ENCODE measurements at regions not wholly inside any gene's neighbourhood (a gene's known extent, or its start where the extent isn't known, plus 50 kb on each side); places are given as distances from the start of the nearest gene placed in this dataset.
"Not testable (repeated sequence)": the region's sequence is repeated elsewhere in the genome, so short reads cannot be mapped to it uniquely, and the experiment has no call there.

- no peak for DNase-seq (ENCODE audit: low spot score)
Measured at GRCh38 chr13:99741960-99742359, 229.6 kb downstream of the ZIC5 start.

- no peak for DNase-seq (ENCODE audit: low spot score)
Measured at GRCh38 chr13:99740251-99740979, 231.2 kb downstream of the ZIC5 start.

DNA sequence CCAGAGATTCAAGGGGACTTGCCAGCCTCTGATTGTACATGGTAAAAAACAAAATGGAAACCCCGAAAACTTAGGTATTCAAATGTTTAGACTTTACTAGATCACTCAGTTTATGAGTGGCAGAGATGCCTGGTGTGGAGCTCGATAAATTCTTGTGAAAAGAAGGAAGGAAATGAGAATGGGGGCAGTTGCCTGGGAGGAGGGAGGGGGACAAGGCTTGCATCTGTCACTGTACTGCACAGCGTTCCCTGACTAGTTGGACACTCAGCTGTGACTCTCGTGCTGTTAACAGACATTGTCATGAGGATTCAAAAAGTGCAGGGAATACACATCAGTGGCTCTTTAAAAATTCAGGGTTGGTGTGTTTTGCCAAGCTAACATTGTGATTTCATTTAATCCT lies 232.9 kb downstream of the ZIC5 start:
- DNase-seq (ENCODE audit: low spot score) = no peak

GRCh38 chr13:99737481-99738245 lies 233.9 kb downstream of the ZIC5 start:
- no peak for DNase-seq (ENCODE audit: low spot score)

DNA sequence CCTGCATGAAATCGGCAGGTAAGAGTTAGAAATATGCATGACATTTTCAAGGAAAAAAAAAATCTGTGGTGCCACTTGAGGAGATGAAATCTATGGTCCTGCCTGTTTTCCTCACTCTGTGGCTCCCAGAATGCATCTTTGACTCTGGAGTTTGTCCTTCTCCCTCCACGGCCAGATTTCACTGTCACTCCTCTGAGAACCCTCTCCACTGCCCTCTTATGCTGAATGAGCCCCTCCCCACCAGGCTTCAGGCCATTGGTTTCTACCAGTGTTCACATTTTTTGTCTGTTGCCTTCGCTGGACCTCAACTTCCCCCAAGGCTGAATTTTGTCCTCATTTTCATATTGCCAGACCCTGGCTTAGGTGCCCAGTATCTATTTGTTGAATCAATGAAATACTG lies 235.0 kb downstream of the ZIC5 start:
- no peak for DNase-seq (ENCODE audit: low spot score)

DNA sequence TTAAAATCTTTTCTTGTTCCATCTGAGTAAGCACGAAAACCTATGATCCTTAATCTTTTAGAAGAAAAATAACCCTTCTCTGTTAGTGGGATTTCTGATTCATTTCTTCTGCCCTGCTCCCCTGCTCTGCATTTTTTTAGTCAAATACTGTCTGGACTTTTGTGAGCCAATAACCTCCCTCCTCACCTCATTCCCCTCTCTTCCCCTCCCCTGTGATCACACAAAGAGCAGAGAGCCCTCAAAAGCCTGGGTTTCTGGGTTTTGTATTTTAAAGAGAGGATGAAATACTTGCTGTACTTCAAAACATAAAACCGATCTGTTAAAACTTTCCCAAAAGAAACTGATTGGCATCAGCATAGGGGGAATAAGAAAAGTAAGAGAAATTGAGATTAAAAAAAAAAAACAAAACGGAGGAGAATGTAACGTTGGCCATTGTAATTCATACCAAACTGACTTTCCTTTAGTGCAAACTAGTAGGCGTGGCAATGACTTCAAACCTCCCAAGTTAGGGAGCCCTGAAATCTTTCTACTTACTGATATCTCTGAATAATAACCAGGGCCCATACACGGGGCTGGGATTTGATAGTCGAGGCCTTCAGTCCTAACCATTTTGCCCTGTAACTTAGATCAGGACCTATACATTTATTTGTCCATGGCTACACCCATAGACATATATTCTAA lies 232.9 kb downstream of the TM9SF2 start:
- DNase-seq (ENCODE audit: low spot score) = no peak

- no peak for DNase-seq (ENCODE audit: low spot score)
Measured at GRCh38 chr13:99733346-99733745, 232.1 kb downstream of the TM9SF2 start.

DNA sequence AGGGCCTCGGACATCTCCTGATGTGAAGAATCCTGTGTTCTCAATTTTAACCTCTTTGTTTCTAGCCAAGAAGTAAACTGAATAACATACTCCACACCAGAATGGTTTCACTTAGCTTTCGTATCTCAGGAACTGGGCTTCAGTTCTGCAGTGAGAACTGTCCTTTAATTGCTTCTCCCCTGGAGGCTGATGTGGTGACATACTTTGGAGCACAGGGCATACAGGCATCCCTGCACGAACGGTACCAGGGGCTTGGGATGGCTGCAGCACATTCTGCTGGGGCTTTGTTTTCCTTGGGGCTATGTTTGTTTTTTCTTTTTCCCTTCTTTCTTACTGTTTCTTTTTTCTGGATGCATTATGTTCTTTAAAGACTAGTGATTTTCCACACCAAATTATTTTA lies 230.5 kb downstream of the TM9SF2 start:
- DNase-seq (ENCODE audit: low spot score) = no peak

GRCh38 chr13:99730403-99730802 lies 229.1 kb downstream of the TM9SF2 start:
- no peak for DNase-seq (ENCODE audit: low spot score)

DNA sequence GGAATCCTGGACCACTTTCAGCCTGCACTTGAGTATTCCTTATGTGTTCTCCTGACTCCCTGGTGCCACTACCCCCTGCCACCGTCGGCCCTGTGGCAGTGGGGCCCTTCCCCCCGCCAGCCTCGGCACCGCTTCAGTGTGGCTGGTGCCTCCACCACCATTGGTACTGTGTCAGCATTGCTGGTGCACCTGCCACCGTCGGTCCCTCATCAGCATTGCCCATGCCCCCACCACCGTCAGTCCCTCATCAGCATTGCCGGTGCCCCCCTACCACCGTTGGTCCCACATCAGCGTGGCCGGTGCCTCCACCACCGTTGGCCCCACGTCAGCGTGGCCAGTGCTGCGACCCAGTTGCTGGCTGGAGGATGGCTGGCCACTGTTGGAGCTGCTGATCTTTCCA lies 228.5 kb downstream of the TM9SF2 start:
- DNase-seq (ENCODE audit: low spot score) = no peak

DNA sequence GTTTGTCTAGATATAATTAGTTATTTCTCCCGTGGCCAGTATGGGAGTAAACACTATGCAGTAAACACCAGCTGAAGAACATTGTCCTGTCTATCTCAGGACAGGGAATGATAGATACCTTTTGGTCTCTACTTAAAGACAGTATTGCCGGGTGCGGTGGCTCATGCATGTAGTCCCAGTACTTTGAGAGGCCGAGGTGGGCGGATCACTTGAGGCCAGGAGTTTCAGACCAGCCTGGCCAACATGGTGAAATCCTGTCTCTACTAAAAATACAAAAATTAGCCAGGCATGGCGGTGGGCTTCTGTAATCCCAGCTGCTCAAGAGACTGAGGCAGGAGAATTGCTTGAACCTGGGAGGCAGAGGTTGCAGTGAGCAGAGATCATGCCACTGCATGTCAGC lies 226.4 kb downstream of the TM9SF2 start:
- DNase-seq (ENCODE audit: low spot score) = not testable (repeated sequence)

DNA sequence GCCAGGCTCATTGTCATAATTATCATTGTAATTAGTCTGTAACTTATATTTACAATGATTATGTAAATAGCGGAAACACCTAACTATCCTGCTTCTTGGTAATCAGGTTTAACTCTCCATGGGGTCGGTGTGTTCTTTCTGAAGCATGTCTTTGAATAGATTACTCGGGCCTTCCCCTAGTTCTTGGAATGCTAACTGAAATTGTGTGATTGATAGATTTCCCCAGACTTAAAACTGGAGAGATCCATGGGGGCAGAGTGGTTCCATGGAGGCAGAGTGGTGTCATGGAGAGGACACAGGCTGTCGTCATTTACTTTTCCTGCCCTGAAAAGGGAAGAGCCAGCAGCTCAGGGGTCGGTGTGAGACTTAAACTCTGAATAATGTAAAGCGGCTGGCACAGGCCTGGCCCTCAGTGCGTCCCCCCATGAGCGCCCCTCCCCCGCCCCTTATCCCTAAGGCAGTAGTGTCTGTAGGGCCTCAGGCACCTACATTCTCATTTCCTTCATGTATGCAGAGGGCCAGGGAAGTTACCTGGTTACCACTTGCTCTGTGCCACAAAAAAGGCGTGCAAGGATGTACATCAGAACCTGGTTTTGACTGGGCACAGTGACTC lies 225.1 kb downstream of the TM9SF2 start:
- no peak for DNase-seq (ENCODE audit: low spot score)

DNA sequence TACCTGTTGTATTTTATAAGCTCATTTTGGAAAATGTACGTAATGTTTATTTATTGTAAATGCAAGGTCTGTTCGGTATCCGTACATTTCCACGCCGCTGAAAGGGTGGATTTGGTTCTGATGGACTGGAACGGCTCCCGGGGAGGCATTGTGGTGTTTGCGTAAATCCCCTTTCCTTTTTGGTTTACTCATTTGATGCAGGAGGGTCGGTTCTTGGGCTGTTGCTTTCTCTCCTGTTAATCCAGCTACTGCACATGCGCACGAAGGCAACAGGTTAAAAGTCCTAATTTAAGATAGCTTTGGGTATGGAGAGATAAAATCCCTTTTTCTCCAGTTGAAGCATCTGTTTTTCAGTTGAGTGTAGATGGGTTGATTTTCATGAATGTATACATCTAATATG lies 224.4 kb downstream of the TM9SF2 start:
- DNase-seq (ENCODE audit: low spot score) = no peak

DNA sequence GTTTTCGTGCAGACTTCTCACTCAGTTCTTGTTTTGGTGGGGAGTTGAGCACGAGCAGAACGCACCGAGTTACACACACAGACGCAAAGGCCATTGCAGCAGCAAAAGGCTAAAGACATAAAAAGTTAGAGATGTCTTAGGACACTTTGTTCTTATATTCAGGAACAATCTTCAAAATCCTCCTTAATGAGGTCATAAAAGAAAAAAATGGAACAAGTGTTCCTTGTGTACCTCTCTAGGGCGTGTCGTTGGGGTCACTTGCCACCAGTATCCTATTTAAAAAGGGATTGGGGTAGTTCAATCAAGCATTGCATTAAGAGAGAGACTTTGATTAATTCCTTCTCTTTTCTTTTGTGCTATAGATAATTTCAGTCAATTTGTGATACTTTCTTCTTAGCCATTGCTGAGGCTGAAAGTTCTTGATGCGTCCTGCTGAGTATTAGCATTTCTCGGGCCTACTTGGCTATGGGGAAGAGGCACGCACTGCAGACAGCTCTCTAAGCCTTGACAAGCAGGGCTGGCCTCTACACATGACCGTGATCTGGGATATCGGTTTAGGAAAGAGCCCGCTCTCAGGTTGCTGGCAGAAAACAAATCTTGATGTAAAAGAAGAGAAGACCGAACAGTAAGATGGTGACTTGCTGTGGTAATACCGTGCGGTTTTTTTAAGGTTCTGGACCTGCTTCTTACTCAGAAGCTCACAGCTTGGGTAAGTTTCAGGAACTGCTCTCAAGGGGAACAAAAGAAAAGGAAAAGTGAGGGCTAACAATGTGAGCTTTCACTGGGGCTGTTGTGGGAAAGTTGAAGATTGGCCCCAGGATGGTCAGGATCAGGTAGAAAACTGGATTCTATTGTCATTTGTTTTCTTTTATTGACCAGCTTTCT lies 223.6 kb downstream of the TM9SF2 start:
- DNase-seq (ENCODE audit: low spot score) = no peak

DNA sequence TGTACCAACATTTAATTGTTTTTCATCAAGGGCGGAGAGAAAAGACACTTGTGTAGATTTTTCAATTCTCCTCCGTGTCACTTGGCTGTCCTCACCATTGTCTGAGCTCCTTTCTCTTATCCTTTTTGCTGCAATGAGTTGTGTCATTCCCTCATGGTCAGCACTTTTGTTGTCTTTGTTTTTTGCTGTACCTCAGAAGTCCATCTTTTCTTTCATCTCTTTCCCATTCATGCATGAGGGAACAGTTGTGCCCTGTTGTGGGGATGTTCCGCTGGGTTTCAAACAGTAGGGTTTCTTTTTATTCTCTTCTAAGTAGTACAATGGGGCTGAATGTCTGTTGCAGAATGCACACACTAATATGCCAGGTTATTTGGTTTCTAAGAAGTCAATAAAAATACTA lies 222.6 kb downstream of the TM9SF2 start:
- no peak for DNase-seq (ENCODE audit: low spot score)

DNA sequence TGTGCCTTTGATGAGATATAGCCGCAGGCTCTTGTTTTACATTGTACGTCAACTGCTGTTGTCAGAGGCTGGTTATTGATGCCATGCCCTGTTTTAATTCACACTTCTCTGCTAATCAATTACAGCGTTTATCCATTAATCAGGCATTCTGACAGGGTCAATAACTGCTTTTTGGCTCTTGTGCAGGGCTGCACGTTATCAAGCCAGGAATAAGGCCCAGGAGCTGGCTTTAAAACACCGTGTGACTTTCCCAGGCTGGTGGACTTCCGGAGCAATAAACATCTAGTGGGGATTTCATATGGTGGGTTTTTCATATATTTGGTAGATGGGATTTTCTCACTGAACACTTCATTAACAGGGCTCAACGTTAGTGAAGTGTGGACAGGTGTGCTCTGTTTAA lies 221.7 kb downstream of the TM9SF2 start:
- no peak for DNase-seq (ENCODE audit: low spot score)

DNA sequence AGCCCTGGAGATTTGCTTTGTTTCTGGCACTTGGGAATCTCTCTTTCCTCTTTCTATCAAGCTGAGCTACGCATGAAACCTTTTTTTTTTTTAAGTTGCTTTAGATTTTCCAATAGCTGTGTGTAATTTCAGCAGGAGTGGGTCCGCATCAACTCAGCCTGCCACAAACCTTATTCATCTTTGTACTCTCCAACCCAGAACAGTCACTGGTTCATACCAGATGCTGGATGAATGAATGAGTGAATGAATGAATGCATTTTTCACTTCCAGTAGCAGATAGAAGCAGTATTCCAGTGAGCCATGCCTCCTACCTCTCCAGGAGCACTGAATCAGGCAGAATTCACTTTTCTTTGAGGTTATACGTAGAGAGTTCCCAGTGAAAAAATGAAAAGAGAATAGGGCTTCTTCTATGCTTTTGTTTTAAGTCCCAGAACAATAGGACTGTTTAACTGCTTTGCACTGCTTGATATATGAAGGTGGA lies 221.1 kb downstream of the TM9SF2 start:
- no peak for DNase-seq (ENCODE audit: low spot score)

DNA sequence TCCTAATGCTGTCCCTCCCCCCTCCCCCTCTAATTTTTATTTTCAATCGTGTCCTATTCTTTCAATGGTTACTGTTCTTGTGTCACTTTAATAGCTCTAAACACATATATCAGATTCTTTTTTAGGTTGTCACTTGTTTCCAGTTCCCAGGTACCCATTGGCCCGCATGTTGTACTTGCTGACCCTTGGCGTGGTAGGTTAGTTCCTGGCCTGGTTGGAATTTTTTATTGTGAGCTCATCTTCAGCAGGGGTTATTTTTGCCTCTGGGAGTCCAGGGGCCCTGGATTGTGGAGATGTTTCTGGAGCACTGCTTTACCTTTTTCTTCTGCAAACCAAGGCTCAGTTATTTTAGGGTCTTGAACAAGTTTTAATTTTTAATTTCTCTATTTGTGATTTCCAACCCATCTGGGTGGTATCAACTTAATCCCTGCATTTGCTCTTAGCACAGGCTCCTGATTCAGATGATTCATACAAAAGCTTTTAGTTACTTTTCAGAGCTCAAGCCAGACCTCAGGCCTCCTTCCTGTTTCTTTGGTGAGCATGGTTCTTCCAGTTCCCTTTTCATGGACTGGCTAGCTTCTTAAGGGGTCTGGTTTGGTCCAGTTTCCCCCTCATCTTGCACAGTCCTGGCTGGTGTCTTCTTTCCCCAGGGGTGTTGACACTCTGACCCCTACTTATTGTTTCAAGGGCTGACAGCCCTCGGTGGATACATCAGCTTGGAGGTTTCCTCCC lies 220.5 kb downstream of the TM9SF2 start:
- no peak for DNase-seq (ENCODE audit: low spot score)

GRCh38 chr13:99717959-99718674 lies 216.8 kb downstream of the TM9SF2 start:
- no peak for DNase-seq (ENCODE audit: low spot score)

DNA sequence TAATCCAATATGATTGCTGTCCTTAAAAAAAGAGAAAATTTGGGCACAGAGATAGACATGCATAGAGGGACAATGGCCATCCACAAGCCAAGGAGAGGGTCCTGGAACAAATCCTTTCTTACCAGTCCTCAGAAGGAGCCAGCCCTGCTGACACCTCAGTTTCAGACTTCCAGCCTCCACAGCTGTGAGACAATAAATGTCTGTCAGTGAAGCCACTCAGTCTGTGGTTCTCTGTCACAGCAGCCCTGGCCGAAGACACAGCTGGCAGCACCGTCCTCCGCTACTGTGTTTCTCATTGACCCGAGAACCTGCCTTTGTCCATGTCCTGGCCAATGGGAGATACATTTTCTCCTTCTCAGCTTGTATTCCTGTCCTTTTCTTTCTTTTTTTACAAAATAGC lies 207.9 kb downstream of the TM9SF2 start:
- no peak for DNase-seq (ENCODE audit: low spot score)

All from HT-29 (cell line).